HG02884 (cell line): ENCODE measurements at regions not wholly inside any gene's neighbourhood (a gene's known extent, or its start where the extent isn't known, plus 50 kb on each side); places are given as distances from the start of the nearest gene placed in this dataset.

Source experiments
- ATAC-seq: cut with Tn5 transposase; IDR thresholded peaks from one replicate; pipeline ENCODE4 v1.9.1; 2021; ENCODE audit warnings: mild to moderate bottlenecking, moderate library complexity; ENCODE audit not compliant: unreplicated experiment

- no peak for ATAC-seq
Observed at GRCh38 chr15:47158573-47158972, 558.7 kb upstream of the SEMA6D start.

DNA sequence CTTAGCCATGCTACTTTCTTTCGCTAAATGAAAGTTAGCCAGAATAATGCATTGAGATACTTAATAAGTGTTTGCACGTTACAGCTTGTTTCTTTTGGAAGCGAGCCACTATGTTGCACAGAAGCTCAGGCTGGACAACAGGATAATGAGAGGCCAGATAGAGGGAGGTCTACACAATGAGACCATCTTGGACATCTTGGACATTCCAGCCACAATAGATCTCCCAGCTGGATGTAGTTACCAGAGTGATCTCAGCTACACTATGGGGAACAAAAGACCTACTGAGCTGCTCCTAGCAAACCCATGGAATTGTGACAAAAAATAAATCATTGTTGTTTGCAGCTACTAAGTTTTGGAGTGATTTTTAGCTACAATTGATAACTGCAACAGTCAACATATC is 540.1 kb upstream of the SEMA6D start:
- ATAC-seq, result no peak

GRCh38 chr15:47179988-47180387 is 537.3 kb upstream of the SEMA6D start:
- ATAC-seq, result no peak

GRCh38 chr15:47182818-47183217 is 534.5 kb upstream of the SEMA6D start:
- no peak for ATAC-seq

GRCh38 chr15:47184003-47184907 is 533.0 kb upstream of the SEMA6D start:
- peak; percentile 59 for ATAC-seq

GRCh38 chr15:47184908-47185801 is 532.1 kb upstream of the SEMA6D start:
- ATAC-seq, result no peak

DNA sequence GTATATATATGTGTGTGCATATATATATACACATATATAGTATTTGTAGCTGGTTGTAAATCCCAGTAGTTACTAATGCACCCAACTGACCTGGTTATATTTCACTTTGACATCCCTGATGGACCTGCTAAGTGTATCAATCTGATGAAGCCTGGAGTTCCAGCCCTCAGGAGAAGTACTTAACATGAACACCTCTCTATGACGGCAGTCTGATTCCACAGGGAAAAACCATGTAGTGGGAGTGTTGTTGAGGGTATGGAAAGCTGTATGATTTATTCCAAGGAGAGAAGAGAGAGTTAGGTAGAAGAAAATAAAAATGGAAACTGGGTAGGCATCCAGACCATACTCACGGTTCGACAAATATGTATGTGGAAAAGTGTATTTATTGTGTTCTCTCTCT is 531.2 kb upstream of the SEMA6D start:
- ATAC-seq, result no peak

- no peak for ATAC-seq
Observed at GRCh38 chr15:47188758-47189507, 528.4 kb upstream of the SEMA6D start.

DNA sequence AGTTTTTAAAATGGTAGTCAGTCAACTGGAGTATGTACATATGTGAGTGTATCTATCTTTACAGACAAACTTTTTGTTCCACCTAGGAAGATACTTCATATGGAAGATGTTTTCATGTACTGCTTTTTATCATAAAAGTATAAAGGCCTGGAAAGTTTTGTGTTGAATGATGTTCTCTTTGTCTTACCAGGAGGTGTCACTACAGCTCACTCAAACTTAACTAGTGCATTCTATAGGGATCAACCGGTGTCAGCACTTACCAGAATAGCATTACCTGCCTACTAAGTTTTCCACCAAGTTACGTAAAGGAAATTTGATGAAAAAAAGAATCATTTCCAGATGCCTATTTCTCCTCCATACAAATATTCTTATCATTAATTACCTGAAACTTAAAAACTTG is 522.6 kb upstream of the SEMA6D start:
- no peak for ATAC-seq

DNA sequence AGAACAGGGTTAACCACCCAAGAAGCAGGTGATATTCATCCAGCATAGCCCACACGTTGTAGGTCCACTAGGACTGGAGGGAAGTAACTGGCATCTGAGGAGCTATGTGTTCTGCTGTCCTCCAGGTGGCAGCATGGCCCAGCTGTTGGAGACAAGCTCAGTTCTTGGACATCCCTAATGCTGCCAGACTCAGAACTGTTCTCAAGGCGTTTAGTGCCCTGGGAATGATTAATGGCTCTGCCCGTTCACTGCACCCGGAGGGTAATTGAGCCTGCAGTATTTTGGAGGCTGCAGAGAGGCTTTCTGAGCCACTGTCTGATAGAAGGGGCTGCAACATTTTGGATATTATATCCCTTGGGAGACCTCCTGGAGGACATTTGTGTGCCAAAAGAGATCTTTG is 521.3 kb upstream of the SEMA6D start:
- peak; percentile 89 for ATAC-seq

DNA sequence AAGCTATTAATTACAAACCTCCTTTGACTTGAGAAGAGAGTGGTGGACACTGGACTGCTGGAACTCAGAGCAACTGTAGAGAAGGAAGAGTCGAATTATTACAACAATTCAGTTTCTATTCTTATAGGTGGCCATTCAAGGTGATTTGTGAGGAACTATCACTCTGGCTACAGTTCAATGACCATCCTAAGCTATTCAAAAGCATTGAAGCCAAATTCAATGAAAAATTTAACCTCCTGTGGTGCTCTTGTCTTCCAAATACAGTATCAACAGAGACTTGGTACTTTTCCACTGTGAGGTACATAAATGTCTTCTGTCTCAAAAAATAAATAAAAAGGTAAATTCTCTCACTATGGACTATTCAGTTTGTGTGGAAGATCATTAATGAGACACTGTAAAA is 513.3 kb upstream of the SEMA6D start:
- ATAC-seq, result no peak

DNA sequence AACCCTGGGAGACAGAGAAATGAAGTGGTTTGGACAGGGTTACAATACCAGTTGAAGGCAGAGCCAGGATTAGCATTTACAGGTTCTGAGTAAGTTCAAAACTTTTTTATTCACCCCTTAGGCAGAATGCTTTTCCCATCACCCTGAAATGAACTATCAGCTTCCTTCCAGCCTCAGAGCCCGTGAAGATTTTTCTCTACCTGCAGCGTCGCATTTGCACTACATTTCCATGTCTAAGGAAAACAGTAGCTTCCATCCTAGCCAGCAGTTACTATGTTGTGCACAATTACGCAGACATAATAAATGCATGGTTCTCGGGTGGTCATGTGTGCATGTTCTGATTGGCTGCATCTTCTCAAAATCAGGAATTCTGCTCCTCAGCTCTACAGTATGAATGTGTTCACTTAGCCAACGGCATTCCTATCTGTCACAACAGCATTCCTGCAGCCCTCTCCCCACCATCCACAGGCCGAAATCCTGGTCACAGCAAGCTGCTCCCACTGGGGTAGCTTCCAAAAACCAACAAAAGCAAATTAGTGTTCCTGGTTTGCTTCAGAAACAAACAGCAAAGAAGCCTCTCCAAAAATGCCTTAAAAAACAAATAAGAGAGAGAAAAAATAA is 510.8 kb upstream of the SEMA6D start:
- no peak for ATAC-seq

DNA sequence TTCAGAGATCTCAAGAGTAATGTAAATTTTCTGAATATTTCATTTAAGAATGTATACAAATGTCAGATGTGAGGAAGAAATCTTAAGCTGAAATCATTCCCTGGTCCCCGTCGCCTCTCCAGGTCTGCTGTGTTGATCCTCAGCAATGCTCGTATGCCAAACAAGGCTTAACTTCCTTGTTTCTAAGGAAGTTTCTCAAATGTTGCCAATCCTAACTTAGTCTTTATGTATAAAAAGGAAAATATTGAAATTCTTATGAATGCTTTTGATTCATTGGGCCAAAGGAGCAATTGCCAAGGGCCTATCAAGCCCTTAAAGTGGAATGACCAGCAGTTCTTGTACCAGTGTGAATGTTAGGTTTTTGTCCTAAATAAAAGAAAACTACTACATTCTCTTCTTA is 507.7 kb upstream of the SEMA6D start:
- no peak for ATAC-seq

DNA sequence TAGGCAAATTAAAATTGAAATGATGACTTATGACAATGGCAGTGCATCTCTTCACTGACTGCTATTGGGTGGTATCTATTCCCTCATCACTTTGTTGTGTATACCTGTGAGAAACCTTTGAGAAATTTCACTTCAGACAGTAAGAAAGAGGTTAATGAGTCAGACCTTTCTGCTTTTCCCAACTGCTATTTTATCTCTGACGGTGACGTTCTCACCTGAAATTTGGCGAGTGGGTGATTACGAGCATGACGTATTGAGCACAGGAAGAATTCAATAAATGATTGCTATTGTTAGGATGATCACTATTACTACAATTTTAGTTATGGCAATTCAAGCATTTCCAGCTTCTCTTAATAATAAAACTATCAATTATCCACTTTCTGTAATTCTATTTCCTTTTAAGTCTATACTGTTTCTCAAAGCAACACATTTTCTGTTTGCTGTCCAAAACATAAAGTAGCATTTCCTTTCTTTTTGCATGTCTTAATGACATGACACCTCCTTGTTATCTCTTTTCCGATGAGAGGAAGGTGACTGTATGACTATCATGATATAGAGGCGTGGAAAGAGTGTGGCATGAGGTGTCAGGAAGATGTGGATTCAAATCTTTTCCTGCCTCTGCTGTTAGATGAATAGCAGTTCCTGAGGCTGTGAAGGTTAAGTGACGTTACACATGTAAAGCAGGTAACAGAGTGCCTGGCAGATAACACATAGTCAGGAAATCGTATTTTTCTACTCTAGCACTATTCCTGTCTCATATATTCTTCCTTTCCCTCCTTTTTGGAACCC is 504.9 kb upstream of the SEMA6D start:
- no peak for ATAC-seq

DNA sequence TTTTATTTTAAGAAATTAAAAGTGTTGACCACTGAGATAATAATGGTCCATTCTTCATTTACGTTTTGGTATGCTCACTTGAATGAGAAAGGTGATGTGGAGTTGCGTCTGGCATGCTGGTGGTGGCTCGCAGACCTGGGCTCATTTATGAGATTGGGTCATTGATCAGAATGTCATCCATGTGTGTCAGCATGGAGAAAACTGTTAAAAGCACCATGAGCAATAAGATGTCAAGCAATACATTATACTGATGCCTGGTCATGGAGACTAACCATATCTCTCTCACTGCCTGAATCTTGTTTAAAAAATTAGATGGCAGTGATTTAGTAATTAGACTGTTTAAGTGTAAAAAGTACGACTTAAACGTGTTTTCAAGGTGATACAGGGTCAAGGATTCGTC is 503.4 kb upstream of the SEMA6D start:
- no peak for ATAC-seq

GRCh38 chr15:47218295-47218694 is 499.0 kb upstream of the SEMA6D start:
- no peak for ATAC-seq

DNA sequence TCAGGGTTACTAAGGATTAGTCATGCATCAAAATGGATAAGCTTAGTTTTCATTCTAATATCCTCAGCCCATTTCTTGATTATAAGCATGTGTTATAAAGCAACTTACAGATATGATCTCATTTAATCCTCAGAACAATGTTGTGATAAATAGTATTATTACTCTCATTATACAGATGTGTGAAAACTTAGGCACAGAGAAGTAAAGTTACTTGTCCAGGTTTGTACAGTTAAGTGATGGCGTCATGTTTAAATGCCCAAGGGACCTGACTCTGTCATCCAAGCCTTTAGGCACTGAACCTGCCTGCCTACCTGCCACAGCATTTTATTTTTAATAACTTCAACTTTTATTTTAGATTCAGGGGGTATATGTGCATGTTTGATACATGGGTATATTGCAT is 472.9 kb upstream of the SEMA6D start:
- no peak for ATAC-seq

- ATAC-seq, result no peak
Observed at GRCh38 chr15:47246317-47246716, 471.0 kb upstream of the SEMA6D start.

DNA sequence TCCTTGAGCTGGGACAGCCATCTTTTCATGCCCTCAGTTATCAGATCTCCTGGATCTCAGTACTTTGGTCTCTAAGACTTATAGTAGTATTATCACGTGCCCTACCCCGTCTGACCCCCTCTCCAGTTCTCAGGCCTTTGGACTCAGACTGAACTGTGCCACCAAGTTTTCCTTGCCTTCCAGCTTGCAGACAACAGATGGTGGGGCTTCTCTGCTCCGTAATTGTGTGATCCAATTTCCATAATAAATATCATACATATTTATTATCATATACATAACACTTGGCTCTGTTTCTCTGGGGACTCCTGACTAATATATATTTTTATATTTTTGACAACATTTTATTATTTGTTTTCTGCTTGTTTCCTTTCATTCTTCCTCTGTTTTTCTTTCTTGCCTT is 458.8 kb upstream of the SEMA6D start:
- no peak for ATAC-seq

DNA sequence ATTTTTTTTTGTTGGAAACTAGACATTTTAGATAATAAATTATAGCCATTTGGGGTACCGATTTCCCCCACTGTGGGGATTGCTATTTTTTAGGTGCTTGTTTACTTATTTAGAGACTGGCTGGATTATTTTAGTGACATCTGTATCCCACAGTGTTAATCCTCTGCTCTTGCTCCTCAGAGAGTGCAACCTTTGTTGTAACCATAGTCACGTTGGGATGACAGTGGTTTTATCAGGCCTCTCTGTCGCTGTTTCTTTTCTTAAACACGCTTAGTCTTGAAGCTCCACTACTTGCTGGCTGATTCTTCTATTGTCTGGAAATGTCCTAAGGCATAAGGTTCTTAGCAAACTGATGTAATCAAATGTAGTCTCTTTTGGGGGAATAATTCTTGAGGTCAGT is 451.6 kb upstream of the SEMA6D start:
- no peak for ATAC-seq
